ENCODE measurements at regions not wholly inside any gene's neighbourhood (a gene's known extent, or its start where the extent isn't known, plus 50 kb on each side); places are given as distances from the start of the nearest gene placed in this dataset.

DNA sequence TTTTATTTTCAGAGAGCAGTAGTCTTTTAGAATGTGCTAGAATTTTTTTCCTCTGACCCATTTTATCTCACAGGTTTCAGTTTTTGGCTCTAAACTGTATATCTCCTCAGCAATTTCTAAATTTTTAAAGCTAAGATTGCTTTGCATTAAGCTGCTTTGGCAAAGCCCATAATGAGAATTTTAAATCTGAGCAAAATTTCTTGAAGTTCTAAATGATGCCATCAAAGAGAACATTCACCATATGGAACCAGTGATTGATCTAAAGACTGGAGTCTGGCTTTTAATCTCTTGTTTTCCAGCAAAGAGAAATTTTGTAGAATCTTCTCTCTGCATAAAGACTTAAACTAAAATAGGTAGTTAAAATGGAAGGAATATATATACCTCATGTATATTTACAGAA, 313.6 kb downstream of the TBC1D32 start:
- Mint-ChIP-seq H3K27ac (no peak overlapping the region), H3K4me3 (no peak overlapping the region), H3K27me3 (no peaks in the 10 kb centered on the region), H3K4me1 (ENCODE audit: low read depth) (no peaks in the 10 kb centered on the region), H3K36me3 (ENCODE audit: low read depth) (no peaks in the 10 kb centered on the region), H3K9me3 (no peaks in the 10 kb centered on the region)
- ChIA-PET POLR2A (no interaction called here), CTCF (no interaction called here)
- ATAC-seq (no peak), DNase-seq (no peak)
- intact Hi-C loops (cut with micrococcal nuclease), result no loop called here
- no peak for TF ChIP-seq CTCF (IDR thresholded peaks at IDR 0.05)

DNA sequence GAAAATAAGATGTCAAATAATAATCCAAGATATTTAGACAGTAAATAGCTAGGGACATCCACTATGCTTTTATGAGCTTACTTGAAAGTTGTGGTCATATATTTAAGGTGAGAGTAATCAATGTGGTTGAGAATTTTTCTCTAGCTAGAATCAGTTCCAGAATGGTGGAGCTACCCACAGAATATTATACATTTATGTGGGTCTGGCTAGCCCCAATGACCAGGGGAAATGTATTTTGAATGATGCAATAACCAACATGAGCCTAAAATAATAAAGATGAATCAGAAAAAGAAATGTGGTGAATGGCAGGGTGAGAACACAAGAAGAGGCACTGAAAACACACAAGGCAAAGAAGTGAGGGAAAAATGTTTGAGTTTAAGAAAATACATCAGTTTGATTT, 325.7 kb downstream of the TBC1D32 start:
- ChIA-PET CTCF (no interaction called here), POLR2A (no interaction called here)
- Mint-ChIP-seq H3K4me1 (ENCODE audit: low read depth) (no peaks in the 10 kb centered on the region), H3K27ac (no peak overlapping the region), H3K36me3 (ENCODE audit: low read depth) (no peaks in the 10 kb centered on the region), H3K27me3 (no peaks in the 10 kb centered on the region), H3K9me3 (peaks cover 7% of the 10 kb centered on the region), H3K4me3 (no peak overlapping the region)
- intact Hi-C loops (cut with micrococcal nuclease), result no loop called here
- no peak for TF ChIP-seq CTCF (IDR thresholded peaks at IDR 0.05)
- no peak for DNase-seq
- no peak for ATAC-seq

GRCh38 chr6:121006024-121006423, 328.3 kb downstream of the TBC1D32 start:
- CTCF ChIA-PET, result no interaction called here
- H3K27me3 Mint-ChIP-seq, result no peaks in the 10 kb centered on the region
- H3K9me3 Mint-ChIP-seq, result peaks cover 13% of the 10 kb centered on the region
- no peak overlapping the region for H3K27ac Mint-ChIP-seq
- H3K4me1 Mint-ChIP-seq (ENCODE audit: low read depth), result no peaks in the 10 kb centered on the region
- ATAC-seq (no peak), DNase-seq (no peak)
- no peaks in the 10 kb centered on the region for H3K36me3 Mint-ChIP-seq (ENCODE audit: low read depth)
- POLR2A ChIA-PET, result no interaction called here
- H3K4me3 Mint-ChIP-seq, result no peak overlapping the region
- intact Hi-C loops (cut with micrococcal nuclease), result no loop called here
- TF ChIP-seq CTCF (IDR thresholded peaks at IDR 0.05), result no peak

GRCh38 chr6:121000381-121000780, 333.9 kb downstream of the TBC1D32 start:
- Mint-ChIP-seq H3K9me3 (peaks cover 7% of the 10 kb centered on the region), H3K27ac (no peak overlapping the region), H3K27me3 (peaks cover 1% of the 10 kb centered on the region), H3K4me3 (no peak overlapping the region), H3K4me1 (ENCODE audit: low read depth) (no peaks in the 10 kb centered on the region), H3K36me3 (ENCODE audit: low read depth) (no peaks in the 10 kb centered on the region)
- ATAC-seq (no peak), DNase-seq (no peak)
- intact Hi-C loops (cut with micrococcal nuclease), result no loop called here
- no peak for TF ChIP-seq CTCF (IDR thresholded peaks at IDR 0.05)
- ChIA-PET POLR2A (no interaction called here), CTCF (no interaction called here)

GRCh38 chr6:120996340-120996739, 337.9 kb downstream of the TBC1D32 start:
- Mint-ChIP-seq H3K27me3 (peaks cover 4% of the 10 kb centered on the region), H3K27ac (no peak overlapping the region), H3K4me1 (ENCODE audit: low read depth) (no peaks in the 10 kb centered on the region), H3K9me3 (peaks cover 1% of the 10 kb centered on the region), H3K4me3 (no peak overlapping the region), H3K36me3 (ENCODE audit: low read depth) (no peaks in the 10 kb centered on the region)
- no peak for DNase-seq
- intact Hi-C loops (cut with micrococcal nuclease), result no loop called here
- TF ChIP-seq CTCF (IDR thresholded peaks at IDR 0.05), result no peak
- POLR2A ChIA-PET, result no interaction called here
- CTCF ChIA-PET, result no interaction called here
- ATAC-seq, result no peak

All from activated CD8-positive, alpha-beta T cell treated with anti-CD3 and anti-CD28 coated beads for 36 hours (primary cell).